Hepatocyte (in vitro differentiated cells): ENCODE measurements at regions not wholly inside any gene's neighbourhood (a gene's known extent, or its start where the extent isn't known, plus 50 kb on each side); places are given as distances from the start of the nearest gene placed in this dataset.

Source experiments
- DNase-seq: peaks from one replicate; pipeline ENCODE4 v3.0.0-alpha.2; 2016; ENCODE audit warnings: low spot score
- H2AFZ ChIP-seq: fragments of 200-600 bp; sonication (generic); 2 replicates; pipeline ENCODE4 v1.6.0; 2016; ENCODE audit warnings: antibody characterized with exemption, mild to moderate bottlenecking
- H3K27ac ChIP-seq: fragments of 200-600 bp; sonication (generic); 2 replicates; pipeline ENCODE4 v1.5.1; 2016; ENCODE audit warnings: mild to moderate bottlenecking
- H3K27me3 ChIP-seq: fragments of 200-600 bp; sonication (generic); 2 replicates; pipeline ENCODE4 v1.6.1; 2016
- H3K36me3 ChIP-seq: fragments of 200-600 bp; sonication (generic); replicated peaks from 2 replicates; pipeline ENCODE4 v1.5.1; 2016; ENCODE audit warnings: low read depth; ENCODE audit not compliant: insufficient read depth
- H3K4me1 ChIP-seq: fragments of 200-600 bp; sonication (generic); 2 replicates; pipeline ENCODE4 v1.5.1; 2016; ENCODE audit warnings: mild to moderate bottlenecking, moderate library complexity; ENCODE audit not compliant: insufficient read depth
- H3K4me2 ChIP-seq: fragments of 200-600 bp; sonication (generic); 2 replicates; pipeline ENCODE4 v1.6.0; 2016
- H3K4me3 ChIP-seq: fragments of 200-600 bp; sonication (generic); 2 replicates; pipeline ENCODE4 v1.5.1; 2016; ENCODE audit warnings: mild to moderate bottlenecking
- H3K79me2 ChIP-seq: fragments of 200-600 bp; sonication (generic); 2 replicates; pipeline ENCODE4 v1.6.0; 2017; ENCODE audit warnings: mild to moderate bottlenecking
- H3K9me2 ChIP-seq: fragments of 200-600 bp; sonication (generic); replicated peaks from 2 replicates; pipeline ENCODE4 v1.6.0; 2017; ENCODE audit warnings: mild to moderate bottlenecking; ENCODE audit not compliant: insufficient read depth
- H3K9me3 ChIP-seq: fragments of 200-600 bp; sonication (generic); 2 replicates; pipeline ENCODE4 v1.5.1; 2016; ENCODE audit warnings: low read depth, mild to moderate bottlenecking
- H4K20me1 ChIP-seq: fragments of 200-600 bp; sonication (generic); 2 replicates; pipeline ENCODE4 v1.6.0; 2016; ENCODE audit warnings: mild to moderate bottlenecking; ENCODE audit not compliant: insufficient read depth, poor library complexity, severe bottlenecking
- CTCF ChIP-seq: fragments of 200-600 bp; sonication (generic); IDR thresholded peaks from 2 replicates; pipeline ENCODE4 v1.5.1; 2016; ENCODE audit warnings: antibody characterized with exemption, mild to moderate bottlenecking; ENCODE audit not compliant: poor library complexity
- EZH2 ChIP-seq: fragments of 200-600 bp; sonication (generic); IDR thresholded peaks from 2 replicates; pipeline ENCODE4 v1.6.1; 2016; ENCODE audit warnings: antibody characterized with exemption, mild to moderate bottlenecking, borderline replicate concordance
- EZH2phosphoT487 ChIP-seq: fragments of 200-600 bp; sonication (generic); IDR thresholded peaks from one replicate; pipeline ENCODE4 v1.6.1; 2018; ENCODE audit warnings: antibody characterized with exemption, mild to moderate bottlenecking, low read depth, moderate library complexity; ENCODE audit not compliant: unreplicated experiment, severe bottlenecking
- WGBS: methylation state at CpG from one replicate; pipeline ENCODE4 v1.1.6; 2016; ENCODE audit warnings: low lambda C conversion rate; ENCODE audit errors: missing lambda C conversion rate; 5-methylcytosine and 5-hydroxymethylcytosine counted together

- WGBS: 64% methylated on average over 2 of the region's 2 CpGs
- no peaks in the 10 kb centered on the region for H3K79me2 ChIP-seq
- no peaks in the 10 kb centered on the region for H4K20me1 ChIP-seq
- H3K27me3 ChIP-seq: no peaks in the 10 kb centered on the region
- H3K9me3 ChIP-seq: no peaks in the 10 kb centered on the region
- no peaks in the 10 kb centered on the region for H3K4me1 ChIP-seq
- H3K9me2 ChIP-seq: no peaks in the 10 kb centered on the region
- no peak overlapping the region for H3K27ac ChIP-seq
- H3K36me3 ChIP-seq: no peaks in the 10 kb centered on the region
- H3K4me2 ChIP-seq: no peak overlapping the region
- H2AFZ ChIP-seq: no peak overlapping the region
- no peak for DNase-seq
- no peak for TF ChIP-seq EZH2
- TF ChIP-seq CTCF: no peak
- no peak for TF ChIP-seq EZH2phosphoT487
- no peak overlapping the region for H3K4me3 ChIP-seq
Measured at GRCh38 chr3:147669077-147669476, 259.9 kb downstream of the ZIC1 start.

GRCh38 chr3:147672035-147672434, 262.9 kb downstream of the ZIC1 start:
- no peaks in the 10 kb centered on the region for H3K79me2 ChIP-seq
- TF ChIP-seq CTCF (no peak), EZH2 (no peak), EZH2phosphoT487 (no peak)
- no peak overlapping the region for H2AFZ ChIP-seq
- no peak overlapping the region for H3K4me2 ChIP-seq
- no peaks in the 10 kb centered on the region for H3K9me3 ChIP-seq
- no peak for DNase-seq
- no peaks in the 10 kb centered on the region for H3K9me2 ChIP-seq
- H3K27ac ChIP-seq: no peak overlapping the region
- H3K27me3 ChIP-seq: no peaks in the 10 kb centered on the region
- H4K20me1 ChIP-seq: no peaks in the 10 kb centered on the region
- H3K4me3 ChIP-seq: no peak overlapping the region
- H3K4me1 ChIP-seq: no peaks in the 10 kb centered on the region
- H3K36me3 ChIP-seq: no peaks in the 10 kb centered on the region

- Histone ChIP-seq H3K4me3 (no peak overlapping the region), H3K27ac (no peak overlapping the region), H3K9me3 (no peaks in the 10 kb centered on the region), H4K20me1 (no peaks in the 10 kb centered on the region), H3K4me1 (no peaks in the 10 kb centered on the region), H3K9me2 (no peaks in the 10 kb centered on the region), H3K27me3 (no peaks in the 10 kb centered on the region), H3K4me2 (no peak overlapping the region), H2AFZ (no peak overlapping the region), H3K36me3 (no peaks in the 10 kb centered on the region), H3K79me2 (no peaks in the 10 kb centered on the region)
- TF ChIP-seq EZH2: no peak
- TF ChIP-seq EZH2phosphoT487: no peak
- no peak for TF ChIP-seq CTCF
- no peak for DNase-seq
- 64% methylated on average over 2 of the region's 2 CpGs for WGBS
Measured at GRCh38 chr3:147672436-147672835, 263.3 kb downstream of the ZIC1 start.

GRCh38 chr3:147675761-147676160, 266.6 kb downstream of the ZIC1 start:
- Histone ChIP-seq H2AFZ (no peak overlapping the region), H3K36me3 (no peaks in the 10 kb centered on the region), H3K4me2 (no peak overlapping the region), H3K27me3 (no peaks in the 10 kb centered on the region), H3K9me3 (no peaks in the 10 kb centered on the region), H3K4me1 (no peaks in the 10 kb centered on the region), H3K27ac (no peak overlapping the region), H3K9me2 (no peaks in the 10 kb centered on the region), H3K4me3 (no peak overlapping the region), H3K79me2 (no peaks in the 10 kb centered on the region), H4K20me1 (no peaks in the 10 kb centered on the region)
- TF ChIP-seq EZH2 (no peak), CTCF (no peak), EZH2phosphoT487 (no peak)
- no peak for DNase-seq
- WGBS: 84% methylated on average over 2 of the region's 2 CpGs
